GM21390 (cell line): ENCODE measurements at regions not wholly inside any gene's neighbourhood (a gene's known extent, or its start where the extent isn't known, plus 50 kb on each side); places are given as distances from the start of the nearest gene placed in this dataset.

Experiments used
- ATAC-seq: cut with Tn5 transposase; IDR thresholded peaks from one replicate; pipeline ENCODE4 v1.9.1; 2021; ENCODE audit not compliant: unreplicated experiment

DNA sequence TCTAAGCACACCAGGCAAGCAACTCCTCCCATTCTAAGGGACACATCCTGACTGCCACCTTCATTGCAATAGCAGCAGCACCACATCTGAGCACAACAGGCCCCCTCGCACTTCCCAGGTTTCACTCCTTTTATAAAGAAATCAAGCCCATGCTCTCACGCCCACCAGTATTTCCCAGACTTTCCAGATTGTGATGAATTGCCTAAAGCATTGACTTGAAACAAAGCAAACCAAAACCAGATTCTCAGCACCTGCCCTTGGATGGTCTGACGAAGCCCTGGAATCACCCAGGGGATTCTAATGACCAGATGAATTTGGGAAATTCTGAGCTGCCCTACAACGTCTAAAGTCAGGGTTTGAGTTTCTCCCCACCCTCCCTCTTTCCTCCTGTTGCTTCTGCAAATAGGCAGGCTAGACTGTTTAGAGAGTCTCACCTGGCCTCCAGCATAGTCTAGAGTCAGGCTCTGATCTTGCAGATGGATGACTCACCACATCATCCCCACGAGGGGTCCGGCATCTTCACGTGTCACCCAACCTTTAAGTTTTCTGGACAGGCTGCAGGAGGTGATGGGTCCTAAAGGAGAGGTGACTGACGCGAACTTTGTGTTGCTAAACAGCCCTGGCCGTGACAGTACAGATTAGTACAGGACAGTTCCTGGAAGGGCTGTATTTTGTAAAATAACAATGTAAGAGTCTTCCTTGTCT, 198.0 kb downstream of the SKIDA1 start:
- no peak for ATAC-seq

GRCh38 chr10:21326594-21327288, 198.7 kb downstream of the SKIDA1 start:
- no peak for ATAC-seq

DNA sequence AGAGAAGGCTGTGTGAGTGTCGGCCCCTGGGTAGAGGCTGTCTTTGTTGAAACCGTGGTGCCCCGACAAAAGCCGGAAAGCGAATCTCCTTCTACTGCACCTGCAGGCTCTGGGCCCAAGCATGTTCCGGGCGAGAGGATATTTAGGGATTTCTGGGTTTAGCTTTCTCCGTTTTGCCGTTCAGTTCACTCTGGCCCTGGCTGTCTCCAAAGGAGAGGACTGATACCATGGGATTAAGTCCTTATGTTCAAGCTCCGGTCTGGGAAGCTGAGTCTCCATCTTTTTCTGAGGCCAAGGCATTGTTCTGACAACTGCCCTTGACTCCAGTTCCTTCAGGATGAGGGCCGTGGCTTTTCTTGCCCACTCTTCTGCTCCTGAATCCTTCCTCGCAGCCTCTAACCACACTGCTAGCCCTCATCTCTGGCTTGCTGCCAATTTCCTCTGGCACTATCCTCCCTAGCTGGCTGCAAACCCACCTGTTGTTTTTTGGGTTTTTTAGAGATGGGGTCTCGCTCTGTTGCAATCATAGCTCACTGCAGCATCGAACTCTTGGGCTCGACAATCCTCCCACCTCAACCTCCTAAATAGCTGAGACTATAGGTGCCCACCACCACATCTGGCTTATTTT, 206.8 kb downstream of the SKIDA1 start:
- no peak for ATAC-seq

- ATAC-seq: no peak
These were observed 207.6 kb downstream of the SKIDA1 start for GRCh38 chr10:21317902-21318301.

- ATAC-seq: no peak
These were observed 209.7 kb downstream of the SKIDA1 start for GRCh38 chr10:21315645-21316220.

DNA sequence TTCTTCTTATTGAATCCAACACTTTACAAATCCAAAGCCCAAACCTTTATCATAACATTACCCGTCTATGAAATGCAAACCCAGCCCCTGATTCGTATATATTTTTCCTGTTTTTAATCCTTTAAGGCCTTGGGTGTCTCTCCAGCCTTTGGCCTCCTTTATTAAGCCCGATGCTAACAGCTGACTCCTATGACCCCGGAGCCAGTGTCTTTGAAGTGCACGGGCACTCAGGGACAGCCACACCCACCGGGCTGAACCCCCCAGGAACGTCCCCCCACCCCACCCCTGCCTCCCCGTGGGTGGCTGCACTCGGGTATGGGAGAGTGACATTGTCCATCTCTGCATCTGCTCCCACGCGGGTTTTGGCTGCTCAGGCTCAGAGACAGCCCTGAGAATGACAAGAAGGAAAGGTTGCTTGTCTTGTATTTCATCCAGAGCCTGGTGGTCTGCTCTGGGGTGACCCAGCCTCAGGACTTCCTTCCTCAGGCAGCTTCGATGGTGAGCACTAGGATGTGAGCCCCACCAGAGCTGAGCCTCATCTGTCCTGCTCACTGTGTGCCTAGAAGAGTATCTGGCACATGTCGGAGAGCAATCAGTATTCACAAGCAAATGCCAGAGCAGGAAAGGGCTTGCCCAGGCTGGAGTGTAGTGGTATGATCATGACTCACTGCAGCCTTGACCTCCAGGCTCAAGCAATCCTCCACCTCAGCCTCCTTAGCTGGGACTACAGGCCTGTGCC, 210.4 kb downstream of the SKIDA1 start:
- no peak for ATAC-seq

DNA sequence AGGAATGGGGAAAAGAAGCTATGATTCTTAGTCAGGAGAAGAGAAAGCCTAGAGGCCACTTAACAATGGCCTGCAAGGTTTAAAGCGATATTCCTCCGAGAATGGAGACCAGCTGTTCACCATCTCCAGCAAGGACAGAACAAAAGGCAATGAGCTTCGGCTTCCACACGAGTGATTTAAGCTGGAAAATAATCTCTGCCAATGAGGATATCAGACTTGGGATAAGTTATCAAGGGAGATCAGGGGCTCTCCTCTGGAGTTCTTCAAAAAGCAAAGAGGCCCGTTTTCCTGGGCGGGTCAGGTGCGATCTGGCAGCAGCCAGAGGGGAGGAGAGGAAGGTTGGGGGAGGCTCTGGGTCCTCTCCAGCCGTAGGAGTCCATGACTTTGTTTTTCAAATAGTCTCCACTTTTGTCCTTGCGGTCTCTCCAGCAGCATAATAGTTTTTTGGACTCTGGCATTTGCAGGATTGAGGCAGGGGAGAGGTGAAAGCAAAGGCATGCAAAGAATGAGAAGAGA, 211.3 kb downstream of the SKIDA1 start:
- ATAC-seq: no peak

DNA sequence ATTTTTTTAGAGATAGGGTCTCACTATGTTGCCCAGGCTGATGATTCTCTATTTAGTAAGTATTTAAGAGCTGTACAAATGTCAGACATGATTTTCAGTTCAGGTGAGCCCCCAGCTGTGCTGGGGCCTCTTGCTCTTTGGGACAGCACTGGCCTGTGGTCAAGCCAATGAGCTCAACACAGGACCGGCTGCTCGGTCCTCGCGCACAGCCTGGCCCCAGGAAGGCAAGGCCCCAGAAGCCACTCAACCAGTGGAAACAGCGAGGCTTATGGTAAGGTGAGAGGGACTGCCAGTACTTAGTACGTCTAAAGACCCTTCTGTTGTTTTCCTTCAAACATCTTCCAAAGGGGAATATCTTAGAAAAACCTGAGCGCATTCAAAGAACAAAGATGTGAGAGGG, 211.8 kb downstream of the SKIDA1 start:
- ATAC-seq: no peak

DNA sequence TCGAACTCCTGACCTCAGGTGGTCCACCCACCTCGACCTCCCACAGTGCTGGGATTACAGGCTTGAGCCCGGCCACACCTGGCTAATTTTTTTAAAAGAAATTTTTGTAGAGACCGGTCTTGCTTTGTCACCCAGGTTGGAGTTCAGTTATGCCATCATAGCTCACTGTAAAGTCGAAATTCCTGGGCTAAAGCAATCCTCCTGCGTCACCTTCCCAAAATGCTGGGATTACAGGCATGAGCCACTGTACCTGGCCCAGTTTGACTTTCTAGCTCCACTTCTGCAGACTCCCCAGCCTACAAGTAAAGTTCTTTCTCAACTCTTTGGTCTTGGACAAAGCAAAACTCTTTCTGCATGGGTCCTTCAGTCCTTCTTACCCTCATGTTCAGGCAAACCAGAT, 214.1 kb downstream of the SKIDA1 start:
- ATAC-seq: no peak

GRCh38 chr10:21309427-21309826, 216.1 kb downstream of the SKIDA1 start:
- no peak for ATAC-seq

GRCh38 chr10:21308946-21309345, 216.5 kb downstream of the SKIDA1 start:
- no peak for ATAC-seq

GRCh38 chr10:21308018-21308417, 217.5 kb downstream of the SKIDA1 start:
- ATAC-seq: no peak

- ATAC-seq: no peak
These were observed 220.9 kb downstream of the SKIDA1 start for GRCh38 chr10:21304608-21305007.

GRCh38 chr10:21304198-21304597, 221.3 kb downstream of the SKIDA1 start:
- no peak for ATAC-seq

DNA sequence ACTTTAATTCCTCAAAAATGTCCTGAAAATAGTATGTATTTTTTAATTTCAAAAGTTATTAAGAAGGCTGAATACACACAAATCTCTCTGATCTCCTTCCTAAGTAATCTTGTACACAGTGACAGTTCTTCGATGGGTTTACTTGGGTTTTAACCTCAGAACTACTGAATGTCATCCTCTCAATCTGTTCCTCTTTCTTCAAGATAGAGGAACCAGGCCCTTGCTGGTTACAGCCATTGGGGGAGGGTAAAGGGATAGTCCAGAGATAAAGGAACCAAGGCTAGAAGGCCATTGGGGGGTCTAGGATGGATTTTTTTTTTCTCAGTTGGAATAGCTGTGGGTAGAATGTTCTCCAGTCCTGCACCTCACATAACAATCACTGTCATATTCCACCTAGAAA, 224.9 kb downstream of the SKIDA1 start:
- ATAC-seq: no peak

GRCh38 chr10:21299330-21299729, 226.2 kb downstream of the SKIDA1 start:
- ATAC-seq: no peak

DNA sequence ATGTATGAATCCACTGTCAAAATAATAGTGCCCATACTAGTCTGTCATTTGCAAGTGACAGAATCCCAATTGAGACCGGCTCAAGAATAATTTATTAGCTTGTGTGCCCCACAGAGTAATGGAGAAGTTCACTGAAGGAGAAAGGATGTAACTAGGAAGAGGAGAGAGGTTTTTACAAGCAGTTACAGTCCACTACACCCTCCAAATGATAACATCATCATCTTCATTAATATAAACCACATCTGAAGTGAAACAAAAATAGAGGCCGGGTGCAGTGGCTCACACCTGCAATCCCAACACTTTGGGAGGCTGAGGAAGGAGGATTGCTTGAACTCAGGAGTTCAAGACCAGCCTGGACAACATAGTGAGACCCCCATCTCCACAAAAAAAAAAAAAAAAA, 226.8 kb downstream of the SKIDA1 start:
- no peak for ATAC-seq

GRCh38 chr10:21297603-21298383, 227.7 kb downstream of the SKIDA1 start:
- no peak for ATAC-seq

- no peak for ATAC-seq
These were observed 228.7 kb downstream of the SKIDA1 start for GRCh38 chr10:21296575-21297355.
